GM18909 (cell line): ENCODE measurements at regions not wholly inside any gene's neighbourhood (a gene's known extent, or its start where the extent isn't known, plus 50 kb on each side); places are given as distances from the start of the nearest gene placed in this dataset.
"Not testable (repeated sequence)": the region's sequence is repeated elsewhere in the genome, so short reads cannot be mapped to it uniquely, and the experiment has no call there.

Experiments used
- ATAC-seq: cut with Tn5 transposase; IDR thresholded peaks from one replicate; pipeline ENCODE4 v1.9.1; 2021; ENCODE audit warnings: mild to moderate bottlenecking; ENCODE audit not compliant: unreplicated experiment, poor library complexity

- ATAC-seq = no peak
These were observed 661.0 kb upstream of the MIR17HG start for GRCh38 chr13:90686442-90686841.

DNA sequence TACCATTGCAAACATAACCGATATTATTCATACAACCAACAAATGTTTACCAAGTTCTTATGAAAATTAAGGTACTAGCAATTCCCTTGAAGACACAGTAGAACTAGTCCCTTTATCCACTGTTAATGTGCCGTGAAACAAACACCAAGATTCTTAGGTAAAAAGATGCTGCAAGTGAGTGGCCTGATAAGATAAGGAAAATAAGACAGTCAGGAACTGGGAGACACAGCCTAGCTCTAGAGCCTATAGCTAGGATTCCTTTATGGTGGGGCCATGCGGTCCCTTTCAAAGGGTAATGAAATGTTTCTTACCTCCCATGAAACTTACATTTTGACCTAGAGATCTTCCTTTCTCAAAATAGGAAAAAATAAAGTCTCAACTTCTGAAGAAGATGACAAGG, 658.4 kb upstream of the MIR17HG start:
- no peak for ATAC-seq

DNA sequence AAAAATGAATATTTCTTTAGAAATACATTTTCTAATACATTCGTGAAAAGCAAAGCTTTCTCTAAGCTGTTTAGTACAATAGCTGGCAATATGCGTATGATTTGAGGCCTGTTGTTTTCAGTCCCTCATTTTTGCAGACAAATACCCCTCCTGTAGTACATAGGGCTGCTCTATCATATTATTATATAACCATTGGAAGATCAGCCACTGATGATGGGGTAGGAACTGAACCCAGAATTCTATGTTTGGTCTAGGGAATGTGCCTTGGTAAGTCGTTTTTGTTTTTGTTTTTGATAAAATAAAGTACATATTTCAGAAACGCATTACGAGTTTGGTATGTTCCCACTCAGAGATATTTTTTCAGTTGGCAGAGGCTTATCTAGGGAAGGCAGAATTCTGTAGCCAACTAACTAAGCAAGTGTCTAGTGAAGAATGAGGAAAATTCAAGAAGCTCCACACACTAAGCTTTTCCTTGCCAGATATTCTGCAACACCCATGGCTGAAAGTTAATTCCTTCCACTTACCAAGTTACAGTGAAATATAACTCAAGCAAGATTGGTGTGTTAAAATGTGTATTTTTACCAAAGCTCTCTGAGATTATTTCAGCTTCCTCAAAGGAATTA, 656.9 kb upstream of the MIR17HG start:
- no peak for ATAC-seq

GRCh38 chr13:90696254-90696653, 651.2 kb upstream of the MIR17HG start:
- ATAC-seq = no peak

DNA sequence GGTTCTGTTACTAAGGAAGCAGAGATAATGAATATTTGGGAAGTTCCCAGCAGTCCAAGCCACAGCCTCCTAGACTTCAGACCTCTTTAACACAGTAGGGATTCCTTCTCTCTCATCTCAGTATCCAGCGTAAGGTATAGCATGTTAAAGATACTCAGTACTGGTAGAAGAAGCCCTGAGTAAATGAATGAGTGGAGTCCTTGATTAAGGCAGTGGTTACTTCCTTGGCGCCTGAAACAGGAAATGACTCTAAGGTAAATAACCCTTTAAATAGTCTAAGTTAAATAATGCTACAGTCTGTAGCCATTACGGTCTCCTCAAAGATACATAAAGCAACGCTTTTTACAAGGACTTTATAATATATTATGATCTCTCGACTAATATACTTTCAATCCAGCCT, 650.8 kb upstream of the MIR17HG start:
- no peak for ATAC-seq

- no peak for ATAC-seq
These were observed 647.1 kb upstream of the MIR17HG start for GRCh38 chr13:90700340-90700739.

DNA sequence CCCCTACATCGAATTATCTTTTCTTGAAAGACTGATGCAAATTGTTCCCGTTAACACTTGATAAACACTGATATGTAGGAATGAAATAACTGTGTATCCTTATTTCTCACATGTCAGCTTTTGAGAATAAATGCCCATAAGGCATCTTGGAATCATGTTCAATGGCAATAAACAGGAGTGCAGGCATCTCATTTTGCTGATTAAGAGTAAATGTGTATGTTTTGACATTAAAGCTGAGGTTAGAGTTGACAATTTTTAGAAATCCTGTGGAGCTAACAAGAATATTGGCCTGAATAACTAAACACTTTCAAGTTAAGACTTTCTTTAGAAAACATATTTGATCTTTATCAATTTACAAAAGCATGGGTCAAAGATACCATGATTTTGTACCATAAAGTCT, 646.2 kb upstream of the MIR17HG start:
- no peak for ATAC-seq

- no peak for ATAC-seq
These were observed 645.4 kb upstream of the MIR17HG start for GRCh38 chr13:90702050-90702449.

- ATAC-seq = no peak
These were observed 640.9 kb upstream of the MIR17HG start for GRCh38 chr13:90706631-90707030.

- ATAC-seq = no peak
These were observed 639.4 kb upstream of the MIR17HG start for GRCh38 chr13:90708128-90708527.

GRCh38 chr13:90709319-90709718, 638.2 kb upstream of the MIR17HG start:
- ATAC-seq = no peak

DNA sequence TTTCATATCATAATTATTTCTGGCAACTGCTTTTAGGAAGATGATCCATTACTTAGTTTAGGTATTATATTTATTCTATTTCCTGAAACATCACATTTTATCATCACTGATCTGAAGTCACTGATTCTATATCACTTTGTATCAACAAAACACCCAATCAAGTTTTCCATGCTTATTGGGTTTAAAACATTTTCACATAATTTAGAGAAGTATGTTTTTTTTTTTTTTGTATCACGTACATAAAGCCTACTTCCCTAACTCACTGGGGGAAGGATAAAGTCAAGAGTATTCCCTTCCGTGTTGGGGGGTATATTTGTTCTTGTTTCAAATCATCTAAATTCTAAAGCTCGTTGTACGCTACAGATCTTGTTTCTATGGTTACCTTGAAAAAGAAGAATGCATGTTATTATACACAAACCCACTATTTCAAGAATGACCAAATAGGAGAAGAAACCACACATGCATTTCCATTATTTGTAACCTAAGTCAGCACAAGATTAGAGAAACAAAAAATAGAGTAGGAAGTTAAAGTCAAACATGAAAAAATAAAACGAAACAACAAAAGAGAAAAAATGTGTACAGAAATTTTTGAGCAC, 637.2 kb upstream of the MIR17HG start:
- ATAC-seq = no peak

GRCh38 chr13:90713441-90714133, 633.9 kb upstream of the MIR17HG start:
- ATAC-seq = no peak

DNA sequence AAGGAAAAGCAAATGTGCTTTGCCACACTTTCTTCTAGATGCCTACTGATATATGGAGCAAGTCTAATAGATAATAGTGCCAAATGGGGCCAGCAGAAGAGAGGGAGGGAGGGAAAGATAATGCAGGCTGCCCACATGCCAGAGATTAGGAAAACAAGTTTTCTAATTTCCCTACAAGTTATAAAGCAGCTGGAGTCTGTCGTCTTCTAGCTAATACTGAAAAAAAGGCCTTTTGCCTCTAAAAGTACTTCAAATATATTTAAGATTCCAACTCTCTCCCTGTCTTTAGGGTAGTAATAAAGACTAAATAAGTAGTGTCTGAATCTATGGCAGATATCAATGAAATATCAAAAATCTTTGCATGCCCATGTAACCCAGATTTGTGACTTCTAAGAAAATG, 632.0 kb upstream of the MIR17HG start:
- no peak for ATAC-seq

DNA sequence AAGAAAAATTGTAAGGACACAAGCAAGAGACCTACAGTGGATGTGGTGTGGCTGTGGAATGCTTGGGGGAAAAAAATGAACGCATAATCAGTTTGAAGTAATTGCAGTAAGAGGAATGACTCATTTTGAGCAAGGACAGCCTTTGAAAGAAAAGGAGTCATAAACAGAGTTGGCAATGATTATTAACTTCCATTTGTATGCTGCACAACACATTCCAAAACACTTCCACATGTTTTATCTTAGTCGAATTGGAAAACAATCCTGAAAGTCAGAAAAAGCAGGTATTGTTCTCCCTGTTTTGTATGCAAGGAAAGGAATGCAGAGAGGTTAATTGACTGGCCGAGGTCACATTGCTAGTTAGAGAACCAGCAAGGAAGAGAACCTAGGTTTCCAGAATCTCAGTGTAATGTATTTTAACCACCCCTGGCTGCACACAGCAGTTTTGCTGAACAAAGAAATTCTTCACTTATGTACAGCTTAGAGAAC, 630.0 kb upstream of the MIR17HG start:
- no peak for ATAC-seq

DNA sequence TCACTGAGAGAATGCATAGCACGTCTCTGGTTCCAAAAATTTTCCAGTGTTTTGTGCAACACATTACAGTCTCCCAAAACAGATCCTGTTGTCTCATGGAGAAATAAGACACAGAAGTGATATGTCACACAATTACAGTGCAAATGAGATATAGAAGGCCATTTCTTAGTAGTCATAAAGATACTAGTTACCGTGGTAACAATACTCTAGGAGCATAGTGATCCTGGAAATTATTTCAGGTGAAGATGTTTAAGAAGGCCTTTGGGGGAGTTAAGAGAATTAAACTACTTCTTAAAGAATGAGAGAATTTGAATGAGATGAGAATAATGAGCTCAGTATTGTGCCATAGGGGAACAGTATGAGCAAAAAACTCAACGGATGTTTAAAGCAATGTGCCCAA, 628.0 kb upstream of the MIR17HG start:
- no peak for ATAC-seq

DNA sequence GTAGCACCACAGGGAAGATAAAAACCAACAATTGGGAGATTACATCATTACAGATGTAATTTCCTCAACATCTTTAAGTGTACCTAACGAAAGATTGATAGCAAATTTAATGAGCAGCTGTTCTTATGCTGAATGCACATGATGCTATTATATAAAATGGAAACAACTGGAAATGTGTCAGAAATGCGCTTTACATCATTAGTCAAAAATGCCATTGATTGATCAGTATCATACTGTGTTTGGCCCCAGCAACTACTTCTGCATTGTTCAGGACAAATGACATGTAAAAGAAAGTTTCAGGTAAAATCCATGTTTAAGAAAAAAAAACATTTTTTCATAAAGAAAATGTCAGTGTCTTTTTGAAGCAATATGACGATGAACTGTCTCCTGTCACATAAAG, 625.5 kb upstream of the MIR17HG start:
- no peak for ATAC-seq

- no peak for ATAC-seq
These were observed 624.1 kb upstream of the MIR17HG start for GRCh38 chr13:90723381-90723780.

DNA sequence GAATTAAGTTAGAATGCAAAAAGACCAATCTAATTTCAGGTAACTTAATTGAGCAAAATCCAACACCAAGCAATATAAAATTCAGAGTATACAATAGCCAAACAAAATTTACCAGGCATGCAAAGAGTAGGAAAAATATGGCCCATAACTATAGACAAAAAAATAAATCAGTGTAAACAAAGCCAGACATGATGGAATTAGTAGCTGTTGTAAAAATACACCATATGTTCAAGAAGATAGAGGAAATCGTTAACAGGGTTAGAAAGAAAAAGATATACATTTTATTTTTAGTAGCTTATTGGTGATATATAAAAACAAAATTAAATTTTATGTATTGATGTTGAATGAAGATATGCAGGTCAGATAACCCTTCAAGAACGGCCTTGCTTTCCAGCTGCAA, 621.1 kb upstream of the MIR17HG start:
- ATAC-seq = no peak

DNA sequence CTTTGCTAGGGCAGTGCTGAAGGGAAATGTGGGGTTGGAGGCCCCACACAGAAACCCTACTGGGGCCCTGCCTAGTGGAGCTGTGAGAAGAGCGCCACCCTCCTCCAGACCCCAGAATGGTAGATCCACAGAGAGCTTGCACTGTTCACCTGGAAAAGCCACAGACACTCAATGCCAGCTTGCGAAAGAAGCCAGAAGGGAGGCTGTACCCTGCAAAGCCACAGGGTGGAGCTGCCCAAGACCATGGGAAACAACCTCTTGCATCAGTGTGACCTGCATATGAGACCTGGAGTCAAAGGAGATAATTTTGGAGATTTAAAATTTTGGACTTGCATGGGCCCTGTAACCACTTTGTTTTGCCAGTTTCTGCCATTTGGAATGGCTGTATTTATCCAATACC, 615.4 kb upstream of the MIR17HG start:
- no peak for ATAC-seq

- not testable (repeated sequence) for ATAC-seq
These were observed 613.0 kb upstream of the MIR17HG start for GRCh38 chr13:90734497-90734896.

DNA sequence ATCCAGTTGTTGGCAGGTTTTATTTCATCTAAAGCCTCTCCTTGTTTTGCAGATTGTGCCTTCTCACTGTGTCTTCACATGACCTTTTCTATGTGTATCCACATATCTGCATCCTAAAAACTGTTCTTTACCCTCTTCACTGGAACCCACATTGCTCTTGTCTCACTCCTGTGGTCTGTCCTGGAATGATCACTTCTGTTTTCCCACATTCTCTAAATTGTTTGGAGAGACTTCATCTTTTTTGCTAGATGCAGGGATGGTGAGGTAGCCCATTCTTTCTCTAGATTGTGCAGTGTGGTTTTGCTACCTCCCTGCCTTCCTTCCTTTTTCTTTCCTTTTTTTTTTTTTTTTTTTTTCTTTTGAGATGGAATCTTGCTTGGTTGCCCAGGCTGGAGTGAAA, 608.6 kb upstream of the MIR17HG start:
- no peak for ATAC-seq
